SK-N-SH (cell line): ENCODE measurements at regions not wholly inside any gene's neighbourhood (a gene's known extent, or its start where the extent isn't known, plus 50 kb on each side); places are given as distances from the start of the nearest gene placed in this dataset.
A peak's percentile ranks its signal among the peaks of the same experiment; 100 is the strongest.

Experiments
- CTCF ChIA-PET: fragments of 300-600, 350-600 bp; formaldehyde crosslinking; extraction: SDS; loops from one replicate; lab custom pipeline; 2021; lab: Yijun Ruan, JAX
- POLR2A ChIA-PET: fragments of 350-600 bp; sonication (Branson Sonifier 250); formaldehyde crosslinking; extraction: SDS; loops from one replicate; lab custom pipeline; 2020; ENCODE audit warnings: antibody characterized with exemption, inconsistent platforms; lab: Yijun Ruan, JAX
- DNase-seq: peaks from one replicate; pipeline ENCODE4 v3.0.0; 2012
- H2AFZ ChIP-seq: fragments of 200-600 bp; sonication (generic); 2 replicates; pipeline ENCODE4 v1.8.1; 2016; ENCODE audit warnings: antibody characterized with exemption, mild to moderate bottlenecking, low read depth
- H3F3A ChIP-seq: fragments of 200-600 bp; sonication (generic); replicated peaks from 2 replicates; pipeline ENCODE3; 2016; ENCODE audit warnings: antibody characterized with exemption, mild to moderate bottlenecking; ENCODE audit not compliant: insufficient read depth
- H3K27ac ChIP-seq, 2 experiments: fragments of 200-500 bp in 1 of 2; fragments of 200-600 bp in 1 of 2; sonication (Bioruptor generic) in 1 of 2; sonication (generic), shearing (Covaris generic) in 1 of 2; 2 replicates each; pipeline versions ENCODE4 v1.5.1 to v1.6.1; 2014 to 2016; ENCODE audit warnings: low read depth in 2 of 2, inconsistent platforms in 1 of 2, low read length in 1 of 2, mild to moderate bottlenecking in 1 of 2, mixed read lengths in 1 of 2
- H3K27me3 ChIP-seq: fragments of 200-600 bp; sonication (generic), shearing (Covaris generic); 2 replicates; pipeline ENCODE4 v1.6.1; 2016; ENCODE audit warnings: mixed run types; ENCODE audit not compliant: insufficient read depth
- H3K36me3 ChIP-seq, 2 experiments: fragments of 200-500 bp in 1 of 2; fragments of 200-600 bp in 1 of 2; sonication (Bioruptor generic) in 1 of 2; sonication (generic) in 1 of 2; replicated peaks in 1 of 2; 2 replicates each; pipeline versions ENCODE3 to v1.5.1; 2014 to 2016; ENCODE audit warnings: low read length in 1 of 2, mild to moderate bottlenecking in 1 of 2; ENCODE audit not compliant: insufficient read depth in 2 of 2, control insufficient read depth in 1 of 2
- H3K4me1 ChIP-seq, 2 experiments: fragments of 200-500 bp in 1 of 2; fragments of 200-600 bp in 1 of 2; sonication (Bioruptor generic) in 1 of 2; sonication (generic), shearing (Covaris generic) in 1 of 2; 2 replicates each; pipeline versions ENCODE4 v1.5.1 to v1.6.1; 2014 to 2016; ENCODE audit warnings: low read depth in 1 of 2, low read length in 1 of 2, mixed run types in 1 of 2; ENCODE audit not compliant: insufficient read depth in 2 of 2, control insufficient read depth in 1 of 2
- H3K4me2 ChIP-seq: fragments of 200-600 bp; sonication (generic), shearing (Covaris generic); 2 replicates; pipeline ENCODE4 v1.6.1; 2017; ENCODE audit warnings: mixed run types
- H3K4me3 ChIP-seq, 2 experiments: fragments of 200-500 bp in 1 of 2; fragments of 200-600 bp in 1 of 2; sonication (Bioruptor generic) in 1 of 2; sonication (generic), shearing (Covaris generic) in 1 of 2; 2 replicates each; pipeline versions ENCODE4 v1.5.1 to v1.8.1; 2014 to 2016; ENCODE audit warnings: low read depth in 2 of 2, inconsistent platforms in 1 of 2, low read length in 1 of 2, mild to moderate bottlenecking in 1 of 2, mixed read lengths in 1 of 2, moderate library complexity in 1 of 2
- H3K79me2 ChIP-seq: fragments of 200-600 bp; sonication (generic); 2 replicates; pipeline ENCODE4 v1.8.1; 2017; ENCODE audit warnings: mild to moderate bottlenecking; ENCODE audit not compliant: insufficient read depth
- H3K9ac ChIP-seq: fragments of 200-600 bp; sonication (generic); 2 replicates; pipeline ENCODE4 v1.6.1; 2017; ENCODE audit warnings: mixed run types
- H3K9me2 ChIP-seq: fragments of 200-600 bp; sonication (generic); 2 replicates; pipeline ENCODE4 v1.6.1; 2017; ENCODE audit warnings: mixed run types
- H3K9me3 ChIP-seq: fragments of 200-600 bp; sonication (generic); 2 replicates; pipeline ENCODE4 v1.6.1; 2017; ENCODE audit warnings: mixed run types, mild to moderate bottlenecking, moderate library complexity
- H4K20me1 ChIP-seq: fragments of 200-600 bp; sonication (generic); 2 replicates; pipeline ENCODE4 v1.6.1; 2017; ENCODE audit warnings: mild to moderate bottlenecking, mixed run types; ENCODE audit not compliant: insufficient read depth
- ELF1 ChIP-seq: IDR thresholded peaks from 2 replicates; pipeline ENCODE4 v1.4.0; 2012
- EP300 ChIP-seq, 2 experiments: IDR thresholded peaks; 2 replicates each; pipeline versions ENCODE4 v1.4.0 to v1.6.1; 2012; ENCODE audit warnings: borderline replicate concordance in 1 of 2, low read depth in 1 of 2, low read length in 1 of 2
- FOXJ3 ChIP-seq: sonication (generic); formaldehyde crosslinking; IDR thresholded peaks from 2 replicates; pipeline ENCODE4 v1.5.1; 2020; ENCODE audit warnings: mild to moderate bottlenecking, missing genetic modification reagents
- FOXM1 ChIP-seq: IDR thresholded peaks from 2 replicates; pipeline ENCODE4 v1.4.0; 2012; ENCODE audit warnings: low read depth, mild to moderate bottlenecking
- GATA2 ChIP-seq: sonication (generic); formaldehyde crosslinking; IDR thresholded peaks from 2 replicates; pipeline ENCODE4 v1.5.0; 2020; ENCODE audit warnings: mild to moderate bottlenecking, missing genetic modification reagents
- MEF2A ChIP-seq: IDR thresholded peaks from 2 replicates; pipeline ENCODE4 v1.4.0; 2012; ENCODE audit warnings: low read depth, borderline replicate concordance
- NRF1 ChIP-seq: IDR thresholded peaks from 2 replicates; pipeline ENCODE4 v1.6.1; 2012; ENCODE audit warnings: low read depth, mild to moderate bottlenecking, low read length
- POLR2AphosphoS5 ChIP-seq: IDR thresholded peaks from 2 replicates; pipeline ENCODE4 v1.6.1; 2012; ENCODE audit warnings: low read depth, low read length
- RAD21 ChIP-seq: IDR thresholded peaks from 2 replicates; pipeline ENCODE4 v1.6.1; 2012; ENCODE audit warnings: mild to moderate bottlenecking, low read length
- RCOR1 ChIP-seq: fragments of 150-350 bp; IDR thresholded peaks from 2 replicates; pipeline ENCODE4 v1.6.1; 2017; ENCODE audit warnings: antibody characterized with exemption, low read length
- RFX5 ChIP-seq: IDR thresholded peaks from 2 replicates; pipeline ENCODE4 v1.6.1; 2012; ENCODE audit warnings: mild to moderate bottlenecking, improper control_type of control experiment, low read length
- SIN3A ChIP-seq: IDR thresholded peaks from 2 replicates; pipeline ENCODE4 v1.6.1; 2012; ENCODE audit warnings: low read depth, mild to moderate bottlenecking, low read length, moderate library complexity, borderline replicate concordance
- TAF1 ChIP-seq: IDR thresholded peaks from 2 replicates; pipeline ENCODE4 v1.6.1; 2012; ENCODE audit warnings: low read depth, mild to moderate bottlenecking, low read length, moderate library complexity, borderline replicate concordance
- TEAD4 ChIP-seq: IDR thresholded peaks from 2 replicates; pipeline ENCODE4 v1.4.0; 2012; ENCODE audit warnings: mild to moderate bottlenecking, borderline replicate concordance; ENCODE audit not compliant: insufficient read depth
- YY1 ChIP-seq: IDR thresholded peaks from 2 replicates; pipeline ENCODE4 v1.4.0; 2012; ENCODE audit warnings: low read depth, mild to moderate bottlenecking
- WGBS: methylation state at CpG from one replicate; pipeline ENCODE4 v1.1.6; 2017; ENCODE audit warnings: low lambda C conversion rate; 5-methylcytosine and 5-hydroxymethylcytosine counted together
- TF ChIP-seq, protein P1 (sequence below): fragments of 150-350 bp; IDR thresholded peaks from 2 replicates; pipeline ENCODE4 v1.6.1; 2016; ENCODE audit warnings: mild to moderate bottlenecking, low read depth, low read length
- TF ChIP-seq, protein P2 (sequence below): IDR thresholded peaks from 2 replicates; pipeline ENCODE4 v1.4.0; 2012; ENCODE audit warnings: low read depth
- TF ChIP-seq, protein P3 (sequence below): fragments of 150-350 bp; IDR thresholded peaks from 2 replicates; pipeline ENCODE4 v1.6.1; 2017; ENCODE audit warnings: antibody characterized with exemption, low read length, low read depth, borderline replicate concordance
- TF ChIP-seq, protein P4 (sequence below): IDR thresholded peaks from 2 replicates; pipeline ENCODE4 v1.4.0; 2012; ENCODE audit warnings: low read depth, borderline replicate concordance
- TF ChIP-seq, protein P5 (sequence below): IDR thresholded peaks from 2 replicates; pipeline ENCODE4 v1.6.1; 2012; ENCODE audit warnings: mild to moderate bottlenecking, low read depth, low read length, moderate library complexity

DNA sequence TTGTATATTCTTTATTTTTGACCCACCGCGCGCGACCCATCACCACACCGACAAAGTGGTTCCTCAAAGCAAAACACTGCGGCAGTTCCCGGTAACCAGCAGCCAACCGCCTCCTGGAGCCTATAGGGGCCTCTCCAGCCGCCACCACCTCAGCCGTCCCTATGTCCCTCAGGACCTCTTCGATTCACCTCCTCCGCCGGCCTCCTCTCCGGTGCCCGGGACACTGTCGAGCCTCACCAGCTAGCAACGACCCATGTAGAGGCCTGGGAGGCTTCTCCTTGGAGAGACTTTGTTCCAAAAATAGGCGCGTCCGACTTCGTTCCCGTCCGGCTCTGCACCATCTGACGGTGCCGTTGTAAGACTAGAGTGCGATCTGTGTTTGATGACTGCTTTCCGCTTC is 158.8 kb downstream of the HGF start:
- TF ChIP-seq RAD21: no peak
- TF ChIP-seq, protein P1, sequence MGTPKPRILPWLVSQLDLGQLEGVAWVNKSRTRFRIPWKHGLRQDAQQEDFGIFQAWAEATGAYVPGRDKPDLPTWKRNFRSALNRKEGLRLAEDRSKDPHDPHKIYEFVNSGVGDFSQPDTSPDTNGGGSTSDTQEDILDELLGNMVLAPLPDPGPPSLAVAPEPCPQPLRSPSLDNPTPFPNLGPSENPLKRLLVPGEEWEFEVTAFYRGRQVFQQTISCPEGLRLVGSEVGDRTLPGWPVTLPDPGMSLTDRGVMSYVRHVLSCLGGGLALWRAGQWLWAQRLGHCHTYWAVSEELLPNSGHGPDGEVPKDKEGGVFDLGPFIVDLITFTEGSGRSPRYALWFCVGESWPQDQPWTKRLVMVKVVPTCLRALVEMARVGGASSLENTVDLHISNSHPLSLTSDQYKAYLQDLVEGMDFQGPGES: no peak
- no peak for TF ChIP-seq FOXJ3 (CRISPR knock-in tag)
- no peak for TF ChIP-seq TEAD4
- TF ChIP-seq, protein P2, sequence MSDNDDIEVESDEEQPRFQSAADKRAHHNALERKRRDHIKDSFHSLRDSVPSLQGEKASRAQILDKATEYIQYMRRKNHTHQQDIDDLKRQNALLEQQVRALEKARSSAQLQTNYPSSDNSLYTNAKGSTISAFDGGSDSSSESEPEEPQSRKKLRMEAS: no peak
- TF ChIP-seq TAF1: no peak
- no peak for TF ChIP-seq FOXM1
- TF ChIP-seq EP300 (IDR thresholded peaks at IDR 0.05; ENCODE audit: borderline replicate concordance in 1 of 2, low read depth in 1 of 2, low read length in 1 of 2): no peak
- TF ChIP-seq, protein P3, sequence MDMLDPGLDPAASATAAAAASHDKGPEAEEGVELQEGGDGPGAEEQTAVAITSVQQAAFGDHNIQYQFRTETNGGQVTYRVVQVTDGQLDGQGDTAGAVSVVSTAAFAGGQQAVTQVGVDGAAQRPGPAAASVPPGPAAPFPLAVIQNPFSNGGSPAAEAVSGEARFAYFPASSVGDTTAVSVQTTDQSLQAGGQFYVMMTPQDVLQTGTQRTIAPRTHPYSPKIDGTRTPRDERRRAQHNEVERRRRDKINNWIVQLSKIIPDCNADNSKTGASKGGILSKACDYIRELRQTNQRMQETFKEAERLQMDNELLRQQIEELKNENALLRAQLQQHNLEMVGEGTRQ: no peak
- TF ChIP-seq YY1: no peak
- TF ChIP-seq, all 33 proteins: peak for 0
- Histone ChIP-seq H4K20me1 (no peaks in the 10 kb centered on the region), H3K27ac (no peak overlapping the region), H3K27me3 (no peaks in the 10 kb centered on the region), H3K79me2 (no peaks in the 10 kb centered on the region), H3F3A (peaks cover 4% of the 10 kb centered on the region), H3K9ac (no peak overlapping the region), H3K4me2 (no peak overlapping the region), H3K36me3 (no peaks in the 10 kb centered on the region), H3K9me3 (no peaks in the 10 kb centered on the region), H2AFZ (no peak overlapping the region), H3K9me2 (no peaks in the 10 kb centered on the region), H3K4me1 (peaks cover under 1 to 2% of the 10 kb centered on the region in 2 experiments; a peak in 2 of 4 replicates), H3K4me3 (no peak overlapping the region)
- no peak for DNase-seq
- CTCF ChIA-PET: no interaction called here
- POLR2A ChIA-PET: no interaction called here
- WGBS: 98% methylated on average over 27 of the region's 27 CpGs

DNA sequence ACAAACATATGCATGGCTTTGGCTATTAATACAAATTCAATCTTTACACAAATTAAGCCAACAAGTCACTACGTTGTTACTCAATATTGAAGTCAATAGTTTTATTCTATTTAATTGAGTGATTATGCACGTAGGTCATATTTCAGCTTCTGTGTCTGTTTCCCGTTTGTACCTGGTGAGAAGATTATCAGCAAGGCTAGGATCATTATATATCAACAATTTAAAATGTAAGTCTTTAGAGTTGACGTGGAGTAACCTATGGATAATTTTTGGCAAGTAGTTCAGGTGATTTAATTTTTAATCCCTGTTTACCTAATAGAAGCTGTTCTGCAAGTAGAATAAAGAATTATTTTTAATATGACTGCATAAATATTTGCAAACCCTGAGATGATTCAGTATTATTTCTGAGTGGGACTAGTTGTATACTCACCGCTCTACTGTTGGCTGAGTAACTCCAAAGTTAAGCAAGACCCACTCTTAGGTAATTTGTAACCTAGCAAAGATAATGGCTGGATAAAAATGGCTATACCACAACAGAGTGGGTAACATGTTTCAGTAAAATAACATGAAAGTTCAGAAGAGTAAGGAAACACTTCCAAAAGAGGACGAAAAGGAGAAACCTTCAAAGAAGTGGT is 161.0 kb downstream of the HGF start:
- no peak overlapping the region for H2AFZ ChIP-seq
- WGBS: 87% methylated on average over 6 of the region's 6 CpGs

More for the DNA sequence above, 161.0 kb downstream of the HGF start:
- DNase-seq: no peak
- peaks cover 0 to 2% of the 10 kb centered on the region in 2 experiments; a peak in 1 of 4 replicates for H3K4me1 ChIP-seq
- H3K9ac ChIP-seq: no peak overlapping the region
- CTCF ChIA-PET: interaction anchor here (0.7 to 1.0 kb wide), 2 partner anchors 10 to 11 kb away, joined by 3 read pairs; no protein-coding TSS in a partner anchor
- H3K27me3 ChIP-seq: no peaks in the 10 kb centered on the region
- TF ChIP-seq RAD21: no peak
- no peak for TF ChIP-seq MEF2A
- TF ChIP-seq FOXJ3 (CRISPR knock-in tag): no peak
- no peak for TF ChIP-seq NRF1
- TF ChIP-seq FOXM1: no peak
- no peak for TF ChIP-seq SIN3A
- TF ChIP-seq, protein P4, sequence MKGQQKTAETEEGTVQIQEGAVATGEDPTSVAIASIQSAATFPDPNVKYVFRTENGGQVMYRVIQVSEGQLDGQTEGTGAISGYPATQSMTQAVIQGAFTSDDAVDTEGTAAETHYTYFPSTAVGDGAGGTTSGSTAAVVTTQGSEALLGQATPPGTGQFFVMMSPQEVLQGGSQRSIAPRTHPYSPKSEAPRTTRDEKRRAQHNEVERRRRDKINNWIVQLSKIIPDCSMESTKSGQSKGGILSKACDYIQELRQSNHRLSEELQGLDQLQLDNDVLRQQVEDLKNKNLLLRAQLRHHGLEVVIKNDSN: no peak
- no peak for TF ChIP-seq ELF1
- TF ChIP-seq POLR2AphosphoS5: no peak
- no peak for TF ChIP-seq RFX5
- TF ChIP-seq, protein P2: no peak
- TF ChIP-seq GATA2 (CRISPR knock-in tag): no peak
- TF ChIP-seq, protein P5, sequence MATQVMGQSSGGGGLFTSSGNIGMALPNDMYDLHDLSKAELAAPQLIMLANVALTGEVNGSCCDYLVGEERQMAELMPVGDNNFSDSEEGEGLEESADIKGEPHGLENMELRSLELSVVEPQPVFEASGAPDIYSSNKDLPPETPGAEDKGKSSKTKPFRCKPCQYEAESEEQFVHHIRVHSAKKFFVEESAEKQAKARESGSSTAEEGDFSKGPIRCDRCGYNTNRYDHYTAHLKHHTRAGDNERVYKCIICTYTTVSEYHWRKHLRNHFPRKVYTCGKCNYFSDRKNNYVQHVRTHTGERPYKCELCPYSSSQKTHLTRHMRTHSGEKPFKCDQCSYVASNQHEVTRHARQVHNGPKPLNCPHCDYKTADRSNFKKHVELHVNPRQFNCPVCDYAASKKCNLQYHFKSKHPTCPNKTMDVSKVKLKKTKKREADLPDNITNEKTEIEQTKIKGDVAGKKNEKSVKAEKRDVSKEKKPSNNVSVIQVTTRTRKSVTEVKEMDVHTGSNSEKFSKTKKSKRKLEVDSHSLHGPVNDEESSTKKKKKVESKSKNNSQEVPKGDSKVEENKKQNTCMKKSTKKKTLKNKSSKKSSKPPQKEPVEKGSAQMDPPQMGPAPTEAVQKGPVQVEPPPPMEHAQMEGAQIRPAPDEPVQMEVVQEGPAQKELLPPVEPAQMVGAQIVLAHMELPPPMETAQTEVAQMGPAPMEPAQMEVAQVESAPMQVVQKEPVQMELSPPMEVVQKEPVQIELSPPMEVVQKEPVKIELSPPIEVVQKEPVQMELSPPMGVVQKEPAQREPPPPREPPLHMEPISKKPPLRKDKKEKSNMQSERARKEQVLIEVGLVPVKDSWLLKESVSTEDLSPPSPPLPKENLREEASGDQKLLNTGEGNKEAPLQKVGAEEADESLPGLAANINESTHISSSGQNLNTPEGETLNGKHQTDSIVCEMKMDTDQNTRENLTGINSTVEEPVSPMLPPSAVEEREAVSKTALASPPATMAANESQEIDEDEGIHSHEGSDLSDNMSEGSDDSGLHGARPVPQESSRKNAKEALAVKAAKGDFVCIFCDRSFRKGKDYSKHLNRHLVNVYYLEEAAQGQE: no peak
- no peak for TF ChIP-seq RCOR1
- no peak overlapping the region for H3K4me2 ChIP-seq
- no peaks in the 10 kb centered on the region for H3K79me2 ChIP-seq
- H3K9me3 ChIP-seq: no peaks in the 10 kb centered on the region
- H3F3A ChIP-seq: peaks cover 4% of the 10 kb centered on the region
- H3K27ac ChIP-seq: peak overlapping the region in 1 of 2 experiments; percentile 18; a peak in 1 of 4 replicates
- no peaks in the 10 kb centered on the region for H4K20me1 ChIP-seq
- POLR2A ChIA-PET: no interaction called here
- no peaks in the 10 kb centered on the region for H3K9me2 ChIP-seq
- H3K36me3 ChIP-seq: no peaks in the 10 kb centered on the region
- H3K4me3 ChIP-seq: no peak overlapping the region
